ENCODE measurements at regions not wholly inside any gene's neighbourhood (a gene's known extent, or its start where the extent isn't known, plus 50 kb on each side); places are given as distances from the start of the nearest gene placed in this dataset.

DNA sequence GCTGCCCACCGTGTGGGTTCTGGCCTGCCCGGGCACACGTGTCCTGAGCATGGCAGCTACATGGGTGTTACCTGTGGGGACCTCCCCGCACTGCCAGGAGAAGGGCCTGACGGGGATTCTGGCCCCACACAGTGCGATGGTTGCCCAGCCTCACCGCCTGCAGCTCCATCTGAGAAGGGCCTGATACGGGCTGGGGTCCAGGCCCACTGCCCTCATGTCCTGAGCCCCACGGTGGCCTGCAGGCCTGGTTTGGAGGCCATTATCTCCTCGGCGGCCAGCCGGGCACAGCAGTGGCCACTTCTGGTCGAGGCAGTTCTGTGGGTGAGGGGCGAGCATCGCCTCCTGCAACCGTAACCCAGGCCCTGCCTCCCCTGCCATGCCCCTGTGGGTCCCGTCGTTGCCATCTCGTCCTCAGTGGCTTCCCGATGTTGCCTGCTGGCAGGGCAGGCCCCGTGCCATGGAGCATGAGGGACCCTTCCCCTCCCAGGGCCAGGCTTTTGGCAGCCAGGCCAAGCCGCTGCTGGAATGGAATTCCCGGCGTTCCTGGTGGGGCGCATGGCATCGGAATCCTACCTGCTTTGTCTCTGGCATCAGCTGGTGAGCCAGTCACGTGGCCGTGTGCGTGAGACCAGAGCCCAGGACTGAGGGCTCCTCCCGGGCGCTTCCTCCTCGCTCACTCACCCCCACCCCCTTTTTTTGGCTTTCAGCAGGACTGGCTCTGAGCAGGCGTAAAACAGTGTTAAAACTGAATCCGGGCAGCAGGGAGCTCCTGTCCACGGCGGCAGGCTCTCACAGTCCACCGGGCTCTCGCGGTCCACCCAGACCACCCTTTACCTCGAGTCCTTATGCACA lies 71.9 kb upstream of the PPARA start:
- no peak for DNase-seq (ENCODE audit: low spot score)

DNA sequence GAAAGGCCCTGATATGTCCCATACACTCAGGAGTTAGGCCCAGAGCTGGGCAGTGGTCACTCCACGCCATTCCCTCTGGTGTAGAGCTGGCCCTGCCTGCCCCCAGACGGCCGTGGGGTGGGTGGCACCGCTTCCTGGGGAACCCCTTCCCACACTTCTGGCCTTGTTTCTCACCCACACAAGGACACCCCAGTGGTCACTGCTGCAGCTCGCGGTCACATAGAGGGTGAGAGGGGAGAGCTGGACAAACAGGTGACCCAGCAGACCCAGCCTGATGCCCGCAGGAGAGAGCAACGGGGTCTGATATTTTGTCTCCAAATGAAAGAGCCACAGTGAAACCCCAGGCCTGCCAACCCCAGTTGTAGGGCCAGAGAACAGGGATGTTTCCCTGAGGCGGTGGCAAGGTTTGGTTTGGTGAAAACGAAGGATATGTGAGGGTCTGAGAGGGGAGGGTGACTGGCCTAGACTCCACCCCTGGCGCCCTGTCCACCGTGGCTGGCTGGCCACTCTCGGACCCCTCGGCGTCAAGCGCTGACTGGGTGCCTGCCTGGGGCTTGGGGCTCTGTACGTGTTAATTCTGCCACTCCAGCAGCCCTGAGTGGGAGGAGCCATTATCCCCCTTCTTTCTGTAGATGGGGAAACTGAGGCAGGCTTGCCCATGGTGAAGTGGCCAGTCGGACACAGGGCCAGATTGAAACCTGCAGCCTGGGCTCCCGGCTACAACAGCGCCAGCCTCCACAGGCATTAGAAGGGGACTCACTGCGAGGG lies 71.0 kb upstream of the PPARA start:
- no peak for DNase-seq (ENCODE audit: low spot score)

DNA sequence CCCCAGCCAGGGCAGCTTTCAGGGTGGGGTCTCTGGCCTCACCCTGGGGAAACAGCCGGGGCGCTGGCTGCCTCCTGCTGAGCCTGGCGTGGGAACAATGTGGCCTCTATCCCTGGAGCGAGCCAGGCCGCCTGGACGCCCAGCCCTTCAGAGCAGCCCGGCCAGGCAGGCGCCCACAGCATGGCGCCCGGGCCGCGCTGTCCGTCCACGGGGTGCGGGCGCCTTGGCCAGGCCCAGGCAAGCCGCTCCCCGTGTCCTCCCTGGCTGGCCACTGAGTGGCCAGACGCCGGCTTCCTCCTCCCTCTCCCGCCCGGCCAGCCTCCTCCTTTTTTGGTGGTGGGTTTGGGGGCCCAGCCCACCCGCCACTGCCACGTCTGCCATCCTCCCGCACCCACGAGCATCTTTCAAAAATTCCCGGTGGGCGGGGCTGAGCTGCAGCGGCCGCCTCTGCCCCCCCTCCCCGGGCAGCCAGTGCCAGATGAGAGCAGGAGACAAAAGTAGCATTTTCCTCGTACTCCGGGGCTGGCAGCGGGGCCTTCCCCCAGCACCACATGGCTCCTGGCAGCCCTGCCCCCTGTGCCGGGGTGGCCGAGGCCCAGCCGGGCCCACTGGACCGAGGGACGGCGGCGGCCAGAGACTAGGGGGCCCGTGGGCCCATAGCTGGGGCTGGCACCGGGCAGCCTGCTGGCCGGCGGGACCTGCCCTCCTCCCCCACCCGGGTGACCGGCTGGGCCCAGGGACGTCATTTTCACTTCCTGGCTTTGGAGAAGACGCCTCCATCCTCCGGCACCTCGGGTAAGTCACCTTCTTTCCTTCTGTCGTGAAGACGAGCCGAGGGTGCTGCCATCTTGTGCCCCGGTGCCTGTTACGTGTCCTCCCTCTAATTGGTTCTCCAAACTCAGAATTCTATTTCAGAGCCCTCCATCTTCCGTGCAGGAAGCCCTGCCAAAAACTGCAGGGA lies 70.2 kb upstream of the PPARA start:
- DNase-seq (ENCODE audit: low spot score), result no peak

DNA sequence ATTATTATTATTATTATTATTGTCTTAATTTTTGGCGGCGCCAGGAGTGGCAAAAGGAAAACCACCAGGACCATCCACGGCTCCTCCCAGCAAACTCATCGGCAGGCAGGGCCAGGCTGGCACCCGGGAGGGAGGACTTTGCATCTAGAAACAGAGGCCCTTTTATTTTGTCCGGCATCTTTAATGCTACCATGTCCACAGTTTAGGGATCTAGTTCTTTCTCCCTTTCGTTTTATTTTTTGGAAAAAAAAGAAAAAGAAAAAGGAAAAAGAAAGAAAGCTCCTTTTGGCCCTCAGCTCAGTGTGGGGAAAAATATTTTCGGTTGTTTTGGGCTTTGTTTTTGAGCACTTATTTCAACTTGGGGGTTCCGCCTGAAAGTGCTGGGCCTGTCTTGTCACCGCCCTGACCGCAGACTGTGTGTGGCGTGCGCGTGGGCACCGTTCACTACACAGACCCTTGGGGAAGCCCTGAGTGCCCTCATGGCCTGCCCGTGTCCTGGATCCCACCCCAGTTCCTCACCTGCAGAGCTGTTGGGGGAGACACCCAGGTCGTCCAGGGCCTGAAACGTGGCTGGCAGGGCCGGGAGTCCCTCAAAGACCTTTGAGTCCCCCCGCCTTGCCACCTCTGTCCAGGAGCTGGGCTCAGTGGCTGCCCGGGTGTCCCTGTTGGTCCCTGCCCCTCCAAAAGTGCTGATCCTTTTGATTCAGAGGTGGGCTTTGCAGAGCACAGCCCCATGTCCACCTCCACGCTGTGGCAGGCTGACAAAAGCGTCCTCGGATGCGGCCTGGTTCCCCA lies 69.1 kb upstream of the PPARA start:
- DNase-seq (ENCODE audit: low spot score), result no peak

DNA sequence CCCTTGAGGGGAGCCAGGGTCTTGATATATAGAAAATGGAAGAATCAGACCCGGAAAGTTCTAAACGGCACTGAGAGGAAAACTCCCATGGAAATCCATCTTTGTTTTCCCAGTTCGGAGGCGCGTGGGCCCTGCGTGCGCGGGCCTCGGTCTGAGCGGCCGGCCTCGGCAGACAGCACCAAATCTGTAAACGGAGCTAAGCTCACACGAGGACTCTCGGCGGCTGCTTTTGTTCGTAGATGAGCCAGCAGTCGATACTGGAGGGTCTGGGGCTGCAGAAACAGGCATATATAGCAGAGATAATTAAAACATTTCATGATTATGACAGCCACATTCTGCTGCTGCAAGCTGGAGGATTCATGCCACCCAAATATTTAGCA lies 68.5 kb upstream of the PPARA start:
- no peak for DNase-seq (ENCODE audit: low spot score)

DNA sequence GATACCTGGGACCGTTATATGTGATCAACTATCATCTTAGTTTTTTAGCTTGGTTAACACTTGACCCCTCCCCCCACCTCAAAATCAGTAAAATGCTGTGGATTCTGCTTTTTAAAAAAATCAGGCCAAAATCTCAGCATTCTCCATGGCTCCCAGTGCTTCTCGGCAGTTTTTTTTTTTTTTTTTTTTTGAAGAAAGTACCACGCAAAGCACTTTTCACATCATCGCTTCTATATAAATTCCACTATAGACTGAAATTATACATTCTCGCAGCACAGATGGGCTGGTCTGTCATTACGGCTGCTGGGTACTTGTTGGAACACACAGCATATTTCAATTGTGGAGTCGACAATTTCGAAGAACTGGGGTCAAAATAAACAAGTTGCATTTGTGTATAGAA lies 67.7 kb upstream of the PPARA start:
- no peak for DNase-seq (ENCODE audit: low spot score)

DNA sequence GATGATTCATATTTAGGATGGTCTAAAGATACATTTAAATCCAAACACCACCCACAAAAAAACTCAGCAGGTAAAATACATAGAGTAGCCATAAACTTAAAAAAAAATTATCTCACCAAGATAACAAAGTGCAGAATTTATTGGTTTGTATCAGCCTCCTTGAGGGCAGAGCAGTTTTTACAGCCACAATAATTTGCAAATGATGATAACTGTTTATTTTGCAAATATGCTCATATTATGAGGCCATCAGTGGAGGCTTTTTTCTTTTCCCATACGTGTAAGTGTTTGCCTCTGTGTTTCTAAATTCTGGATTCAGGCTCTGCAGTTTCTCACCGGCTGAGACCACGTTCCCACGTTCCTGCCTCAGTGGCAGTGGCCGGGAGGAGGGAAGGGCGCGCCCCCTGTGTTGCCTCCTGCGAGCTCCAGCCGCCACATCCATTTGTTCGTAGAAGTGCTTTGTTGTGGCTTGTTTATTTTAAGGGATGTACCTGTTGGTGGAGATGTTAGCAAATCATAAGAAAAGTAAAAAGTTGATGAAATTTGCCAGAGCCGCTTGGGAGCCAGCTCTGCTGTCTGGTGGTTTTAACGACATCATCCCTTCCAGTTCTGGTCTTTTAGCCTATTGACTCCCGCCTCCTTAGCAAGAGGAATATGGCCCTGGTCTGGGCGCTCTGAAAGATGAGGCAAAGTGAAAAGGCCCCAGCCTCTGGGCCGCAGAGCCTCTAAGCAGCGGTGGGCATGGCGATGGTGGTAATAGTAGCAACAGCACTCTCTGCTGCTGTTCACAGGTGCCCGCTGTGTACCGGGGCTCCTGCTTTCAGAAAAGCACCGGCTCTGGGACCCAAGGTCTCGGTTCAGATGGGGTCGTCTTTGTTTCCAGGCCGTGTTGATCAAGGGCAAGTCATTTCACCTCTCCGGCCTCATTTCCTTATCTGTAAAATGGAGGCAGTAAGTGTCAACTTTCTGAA lies 66.7 kb upstream of the PPARA start:
- DNase-seq (ENCODE audit: low spot score), result no peak

DNA sequence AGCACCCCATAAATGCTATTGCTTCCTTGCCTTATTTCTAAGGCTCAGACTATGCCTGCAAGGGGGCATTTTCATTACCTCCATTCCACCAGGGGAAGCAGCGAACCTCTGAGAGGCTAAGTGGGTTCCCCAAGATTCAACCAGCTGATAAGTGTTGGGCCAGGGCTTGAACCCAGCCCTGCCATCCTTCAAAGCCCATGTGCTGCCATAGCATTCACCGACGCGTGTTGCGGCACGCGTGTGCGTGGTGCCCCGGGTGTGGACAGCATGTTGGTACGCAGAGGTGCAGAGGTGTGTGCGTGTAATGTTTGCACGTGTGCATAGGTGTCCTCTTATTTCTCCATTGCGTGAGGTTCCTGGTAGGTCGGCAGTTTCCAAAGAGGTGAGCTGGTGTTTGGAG lies 66.0 kb upstream of the PPARA start:
- no peak for DNase-seq (ENCODE audit: low spot score)

DNA sequence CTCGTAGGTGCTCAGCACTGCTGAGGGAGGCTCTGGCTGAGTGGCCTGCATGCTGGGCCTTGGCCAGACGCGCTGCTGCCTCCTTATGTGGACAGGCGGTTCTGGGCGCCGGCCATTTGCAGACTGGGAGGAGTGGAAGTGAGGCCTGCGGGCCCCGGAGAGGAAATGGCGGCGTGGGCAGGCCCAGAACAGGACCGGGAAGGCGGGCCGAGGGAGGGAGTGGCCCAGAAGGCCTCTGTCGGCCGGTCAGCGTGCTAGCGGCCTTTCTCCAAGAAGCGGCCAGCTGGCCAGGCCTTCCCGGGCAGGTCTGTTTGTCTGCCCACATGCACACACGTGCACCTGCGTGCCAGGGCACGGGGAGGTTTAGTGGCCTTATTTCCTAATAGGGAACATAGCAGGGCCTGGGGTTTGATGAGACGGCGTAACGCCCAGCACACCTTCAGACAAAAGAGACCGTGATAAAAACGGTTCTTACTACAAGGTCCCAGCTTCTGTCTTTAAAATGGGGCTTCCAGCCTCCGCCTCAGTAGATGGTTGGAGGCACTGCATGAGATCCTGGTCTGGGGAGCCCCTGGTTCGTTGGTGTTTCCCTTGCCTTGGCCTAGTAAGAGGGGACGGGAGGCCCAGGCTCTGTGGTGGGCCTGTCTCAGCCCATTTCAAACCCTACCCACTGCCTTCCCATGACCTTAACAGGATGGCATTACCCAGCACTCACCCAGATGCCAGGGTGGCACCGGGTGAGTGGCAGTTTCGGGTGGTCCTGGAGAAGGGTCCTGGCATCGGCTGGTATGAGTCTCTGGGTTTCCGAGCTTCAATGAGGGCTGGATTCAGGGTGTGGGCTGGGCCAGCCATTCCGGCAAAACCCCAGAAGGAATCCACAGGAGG lies 65.1 kb upstream of the PPARA start:
- no peak for DNase-seq (ENCODE audit: low spot score)

DNA sequence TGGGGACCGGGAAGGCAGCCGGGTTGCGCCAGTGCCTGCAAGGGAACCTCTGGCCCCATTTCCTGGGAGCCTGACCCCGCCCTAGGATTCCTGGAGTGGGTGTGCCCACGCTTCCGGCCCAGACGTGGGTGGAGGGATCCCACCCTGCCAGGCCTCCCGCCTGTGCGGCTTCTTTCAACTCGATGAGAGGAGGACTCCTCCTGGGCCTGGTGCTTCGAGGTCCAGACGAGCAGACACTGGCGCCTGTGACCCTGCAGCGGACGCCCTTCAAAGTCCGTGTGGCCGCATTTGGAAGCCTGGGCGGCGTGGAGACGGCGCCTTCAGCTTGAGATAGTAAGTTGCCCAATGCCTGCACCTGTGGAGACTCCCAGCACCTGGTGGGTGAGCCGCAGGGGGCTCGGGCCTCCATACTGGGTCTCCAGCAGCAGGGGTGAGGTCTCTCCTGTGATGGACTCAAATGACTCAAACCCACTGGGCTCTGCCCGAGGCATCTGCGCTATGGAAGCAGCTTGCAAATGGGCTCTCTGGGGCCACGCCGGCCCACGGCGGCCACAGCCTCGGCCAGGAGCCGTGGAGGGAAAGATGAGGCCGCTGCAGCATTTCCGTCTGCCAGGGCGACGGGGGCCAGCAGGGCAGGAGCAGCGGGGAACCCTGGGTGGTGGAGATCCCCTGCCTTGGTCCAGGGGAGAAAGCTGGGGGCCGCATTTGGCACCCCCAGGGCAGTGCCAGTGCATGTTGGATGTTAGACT lies 64.3 kb upstream of the PPARA start:
- no peak for DNase-seq (ENCODE audit: low spot score)

DNA sequence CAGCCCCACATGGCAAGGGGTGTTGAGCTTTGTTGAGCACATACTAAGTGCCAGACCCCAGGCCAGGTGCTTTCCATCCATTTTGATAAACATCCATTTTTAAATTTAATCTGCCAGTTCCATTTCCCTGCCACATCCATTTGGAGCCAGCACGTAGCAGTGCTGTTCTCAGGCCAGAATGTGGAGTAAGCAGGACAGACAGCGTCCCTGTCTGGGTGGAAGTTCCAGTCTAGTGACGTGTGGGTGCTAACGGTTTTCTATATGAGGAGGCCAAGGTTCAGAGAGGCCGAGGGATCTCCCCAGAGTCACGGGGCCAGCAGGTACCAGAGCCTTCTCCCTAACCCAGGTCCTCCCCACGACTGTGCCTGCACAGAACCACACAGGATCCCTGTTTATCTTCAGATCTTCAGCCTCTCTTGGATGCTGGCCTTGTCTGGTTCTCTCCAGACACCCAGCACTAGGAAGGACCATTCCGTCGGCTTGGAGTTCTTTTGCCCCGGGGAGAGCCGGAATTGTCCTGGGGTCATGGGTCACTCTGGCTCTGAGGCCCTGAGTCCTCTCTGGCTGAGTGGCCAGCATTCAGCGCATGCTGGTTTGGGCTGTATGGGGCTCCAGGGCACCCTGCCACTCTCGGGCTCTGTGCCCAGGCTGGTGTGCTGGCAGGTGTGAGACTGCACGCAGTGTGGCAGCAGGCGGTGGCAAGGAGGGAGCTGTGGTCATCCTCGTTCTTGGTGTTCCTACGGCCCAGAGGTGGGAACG lies 63.6 kb upstream of the PPARA start:
- DNase-seq (ENCODE audit: low spot score), result no peak

DNA sequence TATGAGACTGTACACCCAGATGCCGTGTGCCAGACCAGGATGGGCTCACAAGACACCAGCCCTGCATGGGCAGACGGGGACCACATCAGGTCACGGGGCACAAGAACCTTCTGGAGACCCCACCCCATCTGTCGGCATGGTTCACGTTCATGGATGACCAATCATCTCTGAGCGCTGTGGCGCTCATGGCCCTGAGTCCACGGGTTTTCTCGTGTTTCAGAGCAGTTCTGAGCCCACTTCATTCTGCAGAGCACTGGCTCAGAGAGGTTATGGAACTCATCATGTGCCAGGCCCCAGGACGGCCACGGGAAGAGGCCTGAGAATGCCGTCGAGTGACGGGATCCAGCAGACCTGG lies 63.0 kb upstream of the PPARA start:
- no peak for DNase-seq (ENCODE audit: low spot score)

DNA sequence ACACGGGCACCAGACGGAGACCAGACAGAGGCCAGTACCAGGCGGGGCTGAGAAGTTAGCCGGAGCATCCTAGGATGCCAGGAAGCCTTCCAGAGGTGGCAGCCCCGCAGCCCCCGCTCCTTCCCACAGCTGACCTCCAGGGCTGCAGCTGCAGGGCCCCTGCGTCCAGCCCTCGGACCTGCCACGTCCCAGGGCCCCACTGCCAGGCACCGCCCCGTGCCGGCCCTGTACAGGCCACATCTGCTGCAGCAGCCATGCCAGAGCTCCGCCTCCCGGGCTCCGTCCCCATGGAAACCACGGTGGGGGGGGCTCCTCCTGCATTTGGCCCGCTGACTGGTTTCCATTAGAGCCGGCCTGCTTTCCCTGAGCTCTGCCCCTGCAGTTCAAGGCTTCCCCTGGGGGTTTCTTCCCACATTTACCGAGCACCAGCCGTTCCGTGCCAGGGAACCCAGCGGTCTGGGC lies 62.5 kb upstream of the PPARA start:
- DNase-seq (ENCODE audit: low spot score), result no peak

DNA sequence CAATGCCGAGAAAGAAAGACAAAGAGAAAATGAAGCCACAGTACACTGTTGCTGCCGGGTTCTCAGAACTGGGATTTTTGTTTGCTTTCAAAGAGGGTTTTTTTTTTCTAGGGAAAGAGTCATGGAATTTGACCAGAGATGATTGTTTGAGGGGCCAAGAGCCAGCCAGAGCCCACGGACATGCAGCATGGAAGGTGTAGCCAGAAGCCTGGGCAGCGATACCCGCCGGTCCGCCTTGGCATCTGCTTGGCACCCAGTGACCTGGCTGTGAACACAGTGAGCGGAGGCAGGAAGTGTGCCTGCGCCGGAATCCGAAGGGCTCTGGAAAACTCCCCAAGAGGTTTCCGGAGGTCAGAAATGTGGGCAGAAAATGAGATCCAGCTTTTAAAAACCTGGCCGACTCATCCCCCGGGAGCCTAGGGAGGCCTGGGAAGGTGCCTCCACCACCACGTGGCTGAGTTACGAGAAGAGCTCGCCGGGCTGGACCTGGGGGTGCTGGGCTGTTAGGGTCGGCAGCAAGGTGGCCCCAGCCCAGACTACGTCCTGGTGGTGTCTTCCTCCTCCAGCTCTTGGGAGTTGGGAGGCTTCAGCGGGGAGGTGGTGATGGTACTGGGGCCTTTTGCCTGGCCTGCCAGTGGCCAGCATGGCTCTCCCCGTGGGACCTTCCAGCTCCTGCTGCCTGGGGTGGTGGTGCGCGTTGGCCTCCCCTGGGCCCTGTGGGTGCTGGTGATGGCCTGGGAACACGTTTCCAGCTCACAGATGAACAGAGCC lies 61.6 kb upstream of the PPARA start:
- DNase-seq (ENCODE audit: low spot score), result no peak

DNA sequence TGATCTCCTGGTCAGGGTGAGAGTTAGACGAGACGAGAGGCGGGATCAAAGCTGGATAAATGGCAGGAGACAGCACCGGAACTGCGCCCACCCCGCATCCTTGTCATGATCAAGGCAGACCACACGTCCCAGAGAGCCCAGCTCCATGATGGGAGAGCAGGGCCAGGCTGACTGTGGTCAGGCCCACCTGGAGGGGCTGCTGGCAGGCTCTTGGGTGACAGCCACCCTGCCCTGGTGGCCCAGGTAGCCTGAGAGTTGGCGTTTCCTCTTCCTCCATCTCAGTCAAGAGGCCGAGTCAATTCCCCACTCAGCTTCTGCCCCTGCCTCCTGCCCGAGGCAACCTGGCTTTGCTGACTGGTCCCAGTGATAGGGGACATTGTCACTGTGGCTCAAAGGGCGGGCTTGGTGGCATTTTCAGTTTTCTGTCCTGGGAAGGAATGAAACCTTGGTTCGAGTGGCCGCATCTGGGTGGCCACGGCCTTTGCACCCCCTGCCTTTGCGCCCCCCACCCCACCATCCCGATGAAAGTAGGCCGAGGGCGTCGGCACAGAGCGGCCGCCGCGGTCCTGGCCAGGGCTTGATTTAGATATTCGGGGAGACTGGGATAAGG lies 60.8 kb upstream of the PPARA start:
- no peak for DNase-seq (ENCODE audit: low spot score)

DNA sequence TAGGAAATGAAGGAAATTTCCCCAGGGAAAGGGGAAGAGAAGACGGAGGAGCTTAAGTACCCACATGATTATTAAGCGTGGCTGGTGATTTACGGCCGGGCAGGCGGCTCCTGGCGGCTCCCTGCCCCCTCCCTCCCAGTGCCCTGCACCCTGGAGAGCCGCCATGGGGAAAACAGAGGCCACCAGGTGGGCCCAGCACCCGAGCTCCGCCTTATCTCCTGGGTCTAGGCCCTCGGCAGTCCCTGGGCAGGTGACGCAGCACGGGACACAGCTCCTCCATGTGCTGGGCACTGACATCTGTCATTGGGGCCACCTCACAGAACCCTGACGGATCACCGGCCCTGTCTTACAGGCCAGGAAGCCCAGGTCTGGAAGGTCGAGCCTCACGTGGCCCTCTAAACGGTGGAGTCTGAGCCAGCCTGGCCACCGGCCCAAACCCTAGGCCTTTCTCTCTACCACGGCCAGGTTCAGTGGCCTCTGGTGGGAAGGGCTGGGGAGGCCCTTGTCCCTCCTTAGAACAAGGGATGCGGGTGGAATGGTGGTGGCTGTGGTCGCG lies 60.2 kb upstream of the PPARA start:
- no peak for DNase-seq (ENCODE audit: low spot score)
